DMS153 treated with DMSO at 0.1 percent for 48 hours (cell line): ENCODE measurements at regions not wholly inside any gene's neighbourhood (a gene's known extent, or its start where the extent isn't known, plus 50 kb on each side); places are given as distances from the start of the nearest gene placed in this dataset.
"Not testable (repeated sequence)": the region's sequence is repeated elsewhere in the genome, so short reads cannot be mapped to it uniquely, and the experiment has no call there.

ENCODE experiments used
- DNase-seq: peaks from one replicate; lab custom pipeline; 2025; ENCODE audit not compliant: unreplicated experiment; lab: John Stamatoyannopoulos, UW

GRCh38 chr20:7736336-7736735 lies 203.9 kb downstream of the HAO1 start:
- DNase-seq: no peak

GRCh38 chr20:7741866-7742265 lies 198.4 kb downstream of the HAO1 start:
- no peak for DNase-seq

GRCh38 chr20:7742479-7742878 lies 197.8 kb downstream of the HAO1 start:
- no peak for DNase-seq

GRCh38 chr20:7744411-7744810 lies 195.8 kb downstream of the HAO1 start:
- no peak for DNase-seq

GRCh38 chr20:7748624-7749023 lies 191.6 kb downstream of the HAO1 start:
- no peak for DNase-seq

- no peak for DNase-seq
Measured at GRCh38 chr20:7754102-7754501, 186.2 kb downstream of the HAO1 start.

GRCh38 chr20:7758406-7758805 lies 181.9 kb downstream of the HAO1 start:
- no peak for DNase-seq

- no peak for DNase-seq
Measured at GRCh38 chr20:7760247-7761031, 179.8 kb downstream of the HAO1 start.

- no peak for DNase-seq
Measured at GRCh38 chr20:7765221-7765620, 175.0 kb downstream of the HAO1 start.

- DNase-seq: peak; percentile 96
Measured at GRCh38 chr20:7770046-7770445, 170.2 kb downstream of the HAO1 start.

- DNase-seq: peak; percentile 97
Measured at GRCh38 chr20:7770578-7770977, 169.7 kb downstream of the HAO1 start.

- DNase-seq: peak; percentile 48
Measured at GRCh38 chr20:7772371-7772770, 167.9 kb downstream of the HAO1 start.

GRCh38 chr20:7773511-7773910 lies 166.7 kb downstream of the HAO1 start:
- no peak for DNase-seq

- no peak for DNase-seq
Measured at GRCh38 chr20:7775072-7775471, 165.2 kb downstream of the HAO1 start.

GRCh38 chr20:7776148-7776547 lies 164.1 kb downstream of the HAO1 start:
- DNase-seq: no peak

GRCh38 chr20:7790189-7790588 lies 150.1 kb downstream of the HAO1 start:
- DNase-seq: no peak

GRCh38 chr20:7792150-7792869 lies 147.9 kb downstream of the HAO1 start:
- no peak for DNase-seq

GRCh38 chr20:7798176-7798575 lies 142.1 kb downstream of the HAO1 start:
- no peak for DNase-seq

GRCh38 chr20:7799862-7800261 lies 140.4 kb downstream of the HAO1 start:
- DNase-seq: no peak

- DNase-seq: not testable (repeated sequence)
Measured at GRCh38 chr20:7803411-7804151, 136.7 kb downstream of the HAO1 start.

GRCh38 chr20:7806831-7807230 lies 133.4 kb downstream of the HAO1 start:
- DNase-seq: no peak

GRCh38 chr20:7817286-7817685 lies 123.0 kb downstream of the HAO1 start:
- DNase-seq: no peak
